HEK293 (cell line): ENCODE measurements at regions not wholly inside any gene's neighbourhood (a gene's known extent, or its start where the extent isn't known, plus 50 kb on each side); places are given as distances from the start of the nearest gene placed in this dataset.

Source experiments
- CTCF ChIA-PET: fragments of 350-600 bp; formaldehyde crosslinking; extraction: SDS; loops from one replicate; lab custom pipeline; 2021; ENCODE audit warnings: antibody characterized with exemption; lab: Yijun Ruan, JAX
- POLR2A ChIA-PET: fragments of 300-600 bp; formaldehyde crosslinking; extraction: SDS; loops from one replicate; lab custom pipeline; 2020; ENCODE audit warnings: antibody characterized with exemption, inconsistent platforms; lab: Yijun Ruan, JAX
- H3K27ac ChIP-seq: fragments of 200-500 bp; sonication (Bioruptor generic); 2 replicates; pipeline ENCODE4 v1.5.1; 2014; ENCODE audit warnings: low read depth, low read length, control low read depth, inconsistent platforms; ENCODE audit errors: extremely low read depth
- H3K36me3 ChIP-seq, 2 experiments: fragments of 200-500 bp in 1 of 2; sonication (Bioruptor generic) in 1 of 2; 1 replicate in 1 of 2; 2 replicates in 1 of 2; pipeline ENCODE4 v1.5.1; 2014 to 2017; ENCODE audit warnings: inconsistent platforms in 2 of 2, low read length in 2 of 2; ENCODE audit not compliant: control insufficient read depth in 2 of 2, insufficient read depth in 1 of 2
- H3K4me1 ChIP-seq: fragments of 200-500 bp; sonication (Bioruptor generic); 2 replicates; pipeline ENCODE4 v1.5.1; 2014; ENCODE audit warnings: mild to moderate bottlenecking, low read length, inconsistent platforms; ENCODE audit not compliant: control insufficient read depth, insufficient read depth
- H3K4me3 ChIP-seq: 2 replicates; pipeline ENCODE4 v1.5.1; 2011; ENCODE audit warnings: low read depth, mild to moderate bottlenecking, control low read depth, low read length, moderate library complexity
- H3K9me3 ChIP-seq: fragments of 200-500 bp; sonication (Bioruptor generic); 2 replicates; pipeline ENCODE4 v1.5.1; 2014; ENCODE audit warnings: low read depth, low read length, inconsistent platforms; ENCODE audit not compliant: control insufficient read depth, insufficient read depth
- EGR2 ChIP-seq: fragments of 450-650 bp; formaldehyde crosslinking; IDR thresholded peaks from 2 replicates; pipeline ENCODE4 v1.5.1; 2016; ENCODE audit warnings: low read depth, missing biosample characterization, missing genetic modification characterization
- MZF1 ChIP-seq: fragments of 450-650 bp; formaldehyde crosslinking; IDR thresholded peaks from 2 replicates; pipeline ENCODE4 v1.5.1; 2017; ENCODE audit warnings: missing biosample characterization, missing genetic modification characterization, borderline replicate concordance
- RBAK ChIP-seq: fragments of 450-650 bp; formaldehyde crosslinking; IDR thresholded peaks from 2 replicates; pipeline ENCODE4 v1.5.1; 2016; ENCODE audit warnings: missing biosample characterization, missing genetic modification characterization
- ZBTB21 ChIP-seq: fragments of 450-650 bp; formaldehyde crosslinking; IDR thresholded peaks from 2 replicates; pipeline ENCODE4 v1.5.1; 2017; ENCODE audit warnings: missing biosample characterization, missing genetic modification characterization
- ZBTB7A ChIP-seq: fragments of 450-650 bp; formaldehyde crosslinking; IDR thresholded peaks from 2 replicates; pipeline ENCODE4 v1.5.1; 2016; ENCODE audit warnings: low read depth, missing biosample characterization, missing genetic modification characterization
- ZNF133 ChIP-seq: fragments of 450-650 bp; formaldehyde crosslinking; IDR thresholded peaks from 2 replicates; pipeline ENCODE4 v1.5.1; 2016; ENCODE audit warnings: missing biosample characterization, missing genetic modification characterization
- ZNF701 ChIP-seq: fragments of 450-650 bp; formaldehyde crosslinking; IDR thresholded peaks from 2 replicates; pipeline ENCODE4 v1.5.1; 2016; ENCODE audit warnings: missing biosample characterization, missing genetic modification characterization
- ZNF76 ChIP-seq: fragments of 450-650 bp; formaldehyde crosslinking; IDR thresholded peaks from 2 replicates; pipeline ENCODE4; 2016; ENCODE audit warnings: low read depth, missing biosample characterization, missing genetic modification characterization, borderline replicate concordance
- ZNF785 ChIP-seq: fragments of 450-650 bp; formaldehyde crosslinking; IDR thresholded peaks from 2 replicates; pipeline ENCODE4 v1.5.1; 2016; ENCODE audit warnings: missing biosample characterization, missing genetic modification characterization
- ZSCAN30 ChIP-seq: fragments of 450-650 bp; IDR thresholded peaks from 2 replicates; pipeline ENCODE4 v1.5.1; 2018; ENCODE audit warnings: missing biosample characterization, mild to moderate bottlenecking, missing genetic modification characterization, moderate library complexity
- ZXDB ChIP-seq: fragments of 450-650 bp; formaldehyde crosslinking; IDR thresholded peaks from 2 replicates; pipeline ENCODE4 v1.5.1; 2016; ENCODE audit warnings: missing biosample characterization, missing genetic modification characterization
- TF ChIP-seq, protein P1 (sequence below): fragments of 450-650 bp; formaldehyde crosslinking; conservative IDR thresholded peaks from 2 replicates; pipeline ENCODE4 v1.5.1; 2016; ENCODE audit warnings: low read depth, missing biosample characterization, missing genetic modification characterization
- TF ChIP-seq, protein P2 (sequence below): fragments of 450-650 bp; formaldehyde crosslinking; IDR thresholded peaks from 2 replicates; pipeline ENCODE4 v1.5.1; 2017; ENCODE audit warnings: missing biosample characterization, missing genetic modification characterization
- TF ChIP-seq, protein P3 (sequence below): fragments of 450-650 bp; formaldehyde crosslinking; IDR thresholded peaks from 2 replicates; pipeline ENCODE4 v1.5.1; 2016; ENCODE audit warnings: missing biosample characterization, missing genetic modification characterization
- TF ChIP-seq, protein P4 (sequence below): fragments of 450-650 bp; formaldehyde crosslinking; IDR thresholded peaks from 2 replicates; pipeline ENCODE4 v1.5.1; 2016; ENCODE audit warnings: missing biosample characterization, missing genetic modification characterization
- TF ChIP-seq, protein P5 (sequence below): fragments of 450-650 bp; formaldehyde crosslinking; IDR thresholded peaks from 2 replicates; pipeline ENCODE4 v1.5.1; 2016; ENCODE audit warnings: missing biosample characterization, missing genetic modification characterization, low read depth

DNA sequence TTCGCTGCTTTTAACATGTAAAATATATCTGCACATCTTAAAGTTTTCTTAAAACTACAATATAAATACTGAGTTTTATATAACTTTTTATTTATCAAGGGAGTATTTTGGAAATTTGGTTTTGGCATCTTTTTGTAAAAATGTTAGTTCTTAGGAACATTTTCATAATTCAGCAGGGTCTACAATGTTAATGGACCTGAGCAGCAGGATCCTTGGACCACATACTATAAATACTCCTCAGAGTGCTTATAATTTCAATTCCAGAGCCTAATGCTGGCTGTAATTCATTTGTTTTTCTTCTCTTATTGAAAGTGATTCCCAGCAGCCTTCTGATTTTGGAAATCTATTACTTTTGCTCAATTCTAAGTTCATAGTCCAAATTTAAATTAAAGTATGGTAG, 1216.2 kb downstream of the MAT2B start:
- TF ChIP-seq, protein P1, sequence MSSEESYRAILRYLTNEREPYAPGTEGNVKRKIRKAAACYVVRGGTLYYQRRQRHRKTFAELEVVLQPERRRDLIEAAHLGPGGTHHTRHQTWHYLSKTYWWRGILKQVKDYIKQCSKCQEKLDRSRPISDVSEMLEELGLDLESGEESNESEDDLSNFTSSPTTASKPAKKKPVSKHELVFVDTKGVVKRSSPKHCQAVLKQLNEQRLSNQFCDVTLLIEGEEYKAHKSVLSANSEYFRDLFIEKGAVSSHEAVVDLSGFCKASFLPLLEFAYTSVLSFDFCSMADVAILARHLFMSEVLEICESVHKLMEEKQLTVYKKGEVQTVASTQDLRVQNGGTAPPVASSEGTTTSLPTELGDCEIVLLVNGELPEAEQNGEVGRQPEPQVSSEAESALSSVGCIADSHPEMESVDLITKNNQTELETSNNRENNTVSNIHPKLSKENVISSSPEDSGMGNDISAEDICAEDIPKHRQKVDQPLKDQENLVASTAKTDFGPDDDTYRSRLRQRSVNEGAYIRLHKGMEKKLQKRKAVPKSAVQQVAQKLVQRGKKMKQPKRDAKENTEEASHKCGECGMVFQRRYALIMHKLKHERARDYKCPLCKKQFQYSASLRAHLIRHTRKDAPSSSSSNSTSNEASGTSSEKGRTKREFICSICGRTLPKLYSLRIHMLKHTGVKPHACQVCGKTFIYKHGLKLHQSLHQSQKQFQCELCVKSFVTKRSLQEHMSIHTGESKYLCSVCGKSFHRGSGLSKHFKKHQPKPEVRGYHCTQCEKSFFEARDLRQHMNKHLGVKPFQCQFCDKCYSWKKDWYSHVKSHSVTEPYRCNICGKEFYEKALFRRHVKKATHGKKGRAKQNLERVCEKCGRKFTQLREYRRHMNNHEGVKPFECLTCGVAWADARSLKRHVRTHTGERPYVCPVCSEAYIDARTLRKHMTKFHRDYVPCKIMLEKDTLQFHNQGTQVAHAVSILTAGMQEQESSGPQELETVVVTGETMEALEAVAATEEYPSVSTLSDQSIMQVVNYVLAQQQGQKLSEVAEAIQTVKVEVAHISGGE (tag by site-specific recombination): no peak
- TF ChIP-seq, protein P2, sequence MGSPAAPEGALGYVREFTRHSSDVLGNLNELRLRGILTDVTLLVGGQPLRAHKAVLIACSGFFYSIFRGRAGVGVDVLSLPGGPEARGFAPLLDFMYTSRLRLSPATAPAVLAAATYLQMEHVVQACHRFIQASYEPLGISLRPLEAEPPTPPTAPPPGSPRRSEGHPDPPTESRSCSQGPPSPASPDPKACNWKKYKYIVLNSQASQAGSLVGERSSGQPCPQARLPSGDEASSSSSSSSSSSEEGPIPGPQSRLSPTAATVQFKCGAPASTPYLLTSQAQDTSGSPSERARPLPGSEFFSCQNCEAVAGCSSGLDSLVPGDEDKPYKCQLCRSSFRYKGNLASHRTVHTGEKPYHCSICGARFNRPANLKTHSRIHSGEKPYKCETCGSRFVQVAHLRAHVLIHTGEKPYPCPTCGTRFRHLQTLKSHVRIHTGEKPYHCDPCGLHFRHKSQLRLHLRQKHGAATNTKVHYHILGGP (tag by site-specific recombination): no peak
- TF ChIP-seq ZXDB (tag by site-specific recombination): no peak
- TF ChIP-seq, protein P3, sequence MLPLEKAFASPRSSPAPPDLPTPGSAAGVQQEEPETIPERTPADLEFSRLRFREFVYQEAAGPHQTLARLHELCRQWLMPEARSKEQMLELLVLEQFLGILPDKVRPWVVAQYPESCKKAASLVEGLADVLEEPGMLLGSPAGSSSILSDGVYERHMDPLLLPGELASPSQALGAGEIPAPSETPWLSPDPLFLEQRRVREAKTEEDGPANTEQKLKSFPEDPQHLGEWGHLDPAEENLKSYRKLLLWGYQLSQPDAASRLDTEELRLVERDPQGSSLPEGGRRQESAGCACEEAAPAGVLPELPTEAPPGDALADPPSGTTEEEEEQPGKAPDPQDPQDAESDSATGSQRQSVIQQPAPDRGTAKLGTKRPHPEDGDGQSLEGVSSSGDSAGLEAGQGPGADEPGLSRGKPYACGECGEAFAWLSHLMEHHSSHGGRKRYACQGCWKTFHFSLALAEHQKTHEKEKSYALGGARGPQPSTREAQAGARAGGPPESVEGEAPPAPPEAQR (tag by site-specific recombination): no peak
- no peak for TF ChIP-seq ZBTB21
- no peak for TF ChIP-seq ZNF785
- TF ChIP-seq, protein P4, sequence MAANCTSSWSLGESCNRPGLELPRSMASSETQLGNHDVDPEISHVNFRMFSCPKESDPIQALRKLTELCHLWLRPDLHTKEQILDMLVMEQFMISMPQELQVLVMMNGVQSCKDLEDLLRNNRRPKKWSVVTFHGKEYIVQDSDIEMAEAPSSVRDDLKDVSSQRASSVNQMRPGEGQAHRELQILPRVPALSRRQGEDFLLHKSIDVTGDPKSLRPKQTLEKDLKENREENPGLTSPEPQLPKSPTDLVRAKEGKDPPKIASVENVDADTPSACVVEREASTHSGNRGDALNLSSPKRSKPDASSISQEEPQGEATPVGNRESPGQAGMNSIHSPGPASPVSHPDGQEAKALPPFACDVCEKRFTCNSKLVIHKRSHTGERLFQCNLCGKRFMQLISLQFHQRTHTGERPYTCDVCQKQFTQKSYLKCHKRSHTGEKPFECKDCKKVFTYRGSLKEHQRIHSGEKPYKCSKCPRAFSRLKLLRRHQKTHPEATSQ (tag by site-specific recombination): no peak
- no peak for TF ChIP-seq RBAK (tag by site-specific recombination)
- TF ChIP-seq EGR2 (tag by site-specific recombination): no peak
- TF ChIP-seq ZNF133: no peak
- TF ChIP-seq ZSCAN30: no peak
- no peaks in the 10 kb centered on the region for H3K36me3 ChIP-seq
- H3K4me1 ChIP-seq: no peaks in the 10 kb centered on the region
- H3K9me3 ChIP-seq: no peaks in the 10 kb centered on the region
- H3K4me3 ChIP-seq: no peak overlapping the region
- ChIA-PET CTCF (no interaction called here), POLR2A (no interaction called here)
- H3K27ac ChIP-seq: no peak overlapping the region

DNA sequence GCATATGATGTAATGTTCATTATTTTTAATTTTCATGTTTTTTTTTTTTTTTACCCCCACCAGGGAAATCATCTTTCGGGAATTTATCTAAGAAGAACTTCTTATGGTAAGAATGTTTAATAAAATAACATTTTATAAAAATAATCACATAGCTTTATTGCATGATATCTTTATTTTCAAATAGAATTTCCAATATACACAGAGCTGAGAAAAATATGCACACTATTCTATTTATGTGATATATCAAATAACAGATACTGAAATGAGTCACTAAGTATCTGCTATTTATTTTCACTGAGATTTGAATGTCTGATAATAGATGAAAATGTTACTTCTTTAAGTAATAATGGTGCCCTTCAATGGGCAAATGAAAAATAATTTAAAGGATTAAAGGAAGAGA, 1217.3 kb downstream of the MAT2B start:
- TF ChIP-seq MZF1 (tag by site-specific recombination) (no peak), ZBTB7A (no peak), ZNF76 (no peak), ZNF701 (tag by site-specific recombination) (no peak)
- TF ChIP-seq, protein P5, sequence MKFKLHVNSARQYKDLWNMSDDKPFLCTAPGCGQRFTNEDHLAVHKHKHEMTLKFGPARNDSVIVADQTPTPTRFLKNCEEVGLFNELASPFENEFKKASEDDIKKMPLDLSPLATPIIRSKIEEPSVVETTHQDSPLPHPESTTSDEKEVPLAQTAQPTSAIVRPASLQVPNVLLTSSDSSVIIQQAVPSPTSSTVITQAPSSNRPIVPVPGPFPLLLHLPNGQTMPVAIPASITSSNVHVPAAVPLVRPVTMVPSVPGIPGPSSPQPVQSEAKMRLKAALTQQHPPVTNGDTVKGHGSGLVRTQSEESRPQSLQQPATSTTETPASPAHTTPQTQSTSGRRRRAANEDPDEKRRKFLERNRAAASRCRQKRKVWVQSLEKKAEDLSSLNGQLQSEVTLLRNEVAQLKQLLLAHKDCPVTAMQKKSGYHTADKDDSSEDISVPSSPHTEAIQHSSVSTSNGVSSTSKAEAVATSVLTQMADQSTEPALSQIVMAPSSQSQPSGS (tag by site-specific recombination): no peak
- no peaks in the 10 kb centered on the region for H3K4me1 ChIP-seq
- CTCF ChIA-PET: no interaction called here
- H3K4me3 ChIP-seq: no peak overlapping the region
- no peak overlapping the region for H3K27ac ChIP-seq
- no peaks in the 10 kb centered on the region for H3K9me3 ChIP-seq
- no peaks in the 10 kb centered on the region for H3K36me3 ChIP-seq
- POLR2A ChIA-PET: no interaction called here
